VCaP (cell line): ENCODE measurements at regions not wholly inside any gene's neighbourhood (a gene's known extent, or its start where the extent isn't known, plus 50 kb on each side); places are given as distances from the start of the nearest gene placed in this dataset.

Experiments
- H3K27ac ChIP-seq: fragments of 450-650 bp; 2 replicates; pipeline ENCODE4 v1.5.1; 2017
- CTCF ChIP-seq: fragments of 450-650 bp; conservative IDR thresholded peaks from 2 replicates; pipeline ENCODE4 v1.5.1; 2017; ENCODE audit warnings: mild to moderate bottlenecking, moderate library complexity

- H3K27ac ChIP-seq, result no peak overlapping the region
- no peak for TF ChIP-seq CTCF
Measured at GRCh38 chr3:135812057-135812456, 153.5 kb upstream of the PPP2R3A start.

- no peak overlapping the region for H3K27ac ChIP-seq
- TF ChIP-seq CTCF, result no peak
Measured at GRCh38 chr3:135834465-135834864, 131.1 kb upstream of the PPP2R3A start.

- no peak overlapping the region for H3K27ac ChIP-seq
Measured at GRCh38 chr3:135837977-135838631, 127.4 kb upstream of the PPP2R3A start.

GRCh38 chr3:135840436-135840835 lies 125.1 kb upstream of the PPP2R3A start:
- TF ChIP-seq CTCF, result no peak
- H3K27ac ChIP-seq, result no peak overlapping the region

More at GRCh38 chr3:135837977-135838631, 127.4 kb upstream of the PPP2R3A start:
- TF ChIP-seq CTCF, result no peak

GRCh38 chr3:135844386-135844785 lies 121.1 kb upstream of the PPP2R3A start:
- H3K27ac ChIP-seq, result no peak overlapping the region
- no peak for TF ChIP-seq CTCF

GRCh38 chr3:135848051-135848450 lies 117.5 kb upstream of the PPP2R3A start:
- H3K27ac ChIP-seq, result no peak overlapping the region
- TF ChIP-seq CTCF, result no peak

GRCh38 chr3:135849827-135850226 lies 115.7 kb upstream of the PPP2R3A start:
- H3K27ac ChIP-seq, result no peak overlapping the region
- TF ChIP-seq CTCF, result no peak
